PC-9 (cell line): ENCODE measurements at regions not wholly inside any gene's neighbourhood (a gene's known extent, or its start where the extent isn't known, plus 50 kb on each side); places are given as distances from the start of the nearest gene placed in this dataset.
"Not testable (repeated sequence)": the region's sequence is repeated elsewhere in the genome, so short reads cannot be mapped to it uniquely, and the experiment has no call there.

Experiments used
- EZH2 ChIP-seq: fragments of 200-600 bp; sonication (generic); IDR thresholded peaks from 2 replicates; pipeline ENCODE4 v1.8.0; 2017; ENCODE audit warnings: antibody characterized with exemption, low read depth
- TF ChIP-seq, protein P1 (sequence below): fragments of 200-600 bp; sonication (generic); conservative IDR thresholded peaks from 2 replicates; pipeline ENCODE4 v1.6.1; 2017; ENCODE audit warnings: mixed run types, antibody characterized with exemption, mild to moderate bottlenecking, moderate library complexity

DNA sequence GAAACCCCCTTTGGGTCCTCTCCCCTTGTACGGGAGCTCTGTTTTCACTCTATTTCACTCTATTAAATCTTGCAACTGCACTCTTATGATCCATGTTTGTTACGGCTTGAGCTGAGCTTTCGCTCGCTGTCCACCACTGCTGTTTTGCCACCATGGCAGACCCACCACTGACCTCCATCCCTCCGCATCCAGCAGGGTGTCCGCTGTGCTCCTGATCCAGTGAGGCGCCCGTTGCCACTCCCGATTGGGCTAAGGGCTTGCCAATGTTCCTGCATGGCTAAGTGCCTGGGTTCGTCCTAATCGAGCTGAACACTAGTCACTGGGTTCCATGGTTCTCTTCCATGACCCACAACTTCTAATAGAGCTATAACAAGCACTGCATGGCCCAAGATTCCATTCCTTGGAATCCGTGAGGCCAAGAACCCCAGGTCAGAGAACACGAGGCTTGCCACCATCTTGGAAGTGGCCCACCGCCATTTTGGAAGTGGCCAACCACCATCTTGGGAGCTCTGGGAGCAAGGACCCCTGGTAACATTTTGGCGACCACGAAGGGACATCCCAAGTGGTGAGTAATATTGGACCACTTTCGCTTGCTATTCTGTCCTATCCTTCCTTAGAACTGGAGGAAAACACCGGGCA lies 197.9 kb downstream of the PYDC2 start:
- not testable (repeated sequence) for TF ChIP-seq EZH2
- TF ChIP-seq, protein P1, sequence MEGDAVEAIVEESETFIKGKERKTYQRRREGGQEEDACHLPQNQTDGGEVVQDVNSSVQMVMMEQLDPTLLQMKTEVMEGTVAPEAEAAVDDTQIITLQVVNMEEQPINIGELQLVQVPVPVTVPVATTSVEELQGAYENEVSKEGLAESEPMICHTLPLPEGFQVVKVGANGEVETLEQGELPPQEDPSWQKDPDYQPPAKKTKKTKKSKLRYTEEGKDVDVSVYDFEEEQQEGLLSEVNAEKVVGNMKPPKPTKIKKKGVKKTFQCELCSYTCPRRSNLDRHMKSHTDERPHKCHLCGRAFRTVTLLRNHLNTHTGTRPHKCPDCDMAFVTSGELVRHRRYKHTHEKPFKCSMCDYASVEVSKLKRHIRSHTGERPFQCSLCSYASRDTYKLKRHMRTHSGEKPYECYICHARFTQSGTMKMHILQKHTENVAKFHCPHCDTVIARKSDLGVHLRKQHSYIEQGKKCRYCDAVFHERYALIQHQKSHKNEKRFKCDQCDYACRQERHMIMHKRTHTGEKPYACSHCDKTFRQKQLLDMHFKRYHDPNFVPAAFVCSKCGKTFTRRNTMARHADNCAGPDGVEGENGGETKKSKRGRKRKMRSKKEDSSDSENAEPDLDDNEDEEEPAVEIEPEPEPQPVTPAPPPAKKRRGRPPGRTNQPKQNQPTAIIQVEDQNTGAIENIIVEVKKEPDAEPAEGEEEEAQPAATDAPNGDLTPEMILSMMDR = not testable (repeated sequence)
